ENCODE measurements at regions not wholly inside any gene's neighbourhood (a gene's known extent, or its start where the extent isn't known, plus 50 kb on each side); places are given as distances from the start of the nearest gene placed in this dataset.

DNA sequence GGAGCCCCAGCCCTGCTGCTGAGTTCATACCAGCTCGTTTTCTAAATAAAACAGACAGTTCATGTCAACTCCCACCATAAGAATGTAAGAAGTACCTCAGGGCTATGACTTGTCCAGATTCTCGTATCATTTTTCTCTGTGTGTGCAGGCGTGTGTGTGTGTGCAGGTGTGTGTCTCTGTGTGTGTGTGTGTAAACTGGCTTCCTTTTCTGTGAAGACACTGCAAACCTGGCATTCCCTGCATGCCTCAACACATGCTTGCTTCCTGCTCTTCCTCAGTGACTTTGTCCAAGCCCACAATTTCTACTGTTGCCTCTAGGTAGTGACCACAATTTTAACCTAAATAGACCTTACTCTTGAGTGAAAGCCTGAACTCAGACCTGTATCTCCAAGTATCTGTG lies 879.0 kb downstream of the SLC4A3 start:
- peaks cover 8% of the 10 kb centered on the region for H3K4me1 Mint-ChIP-seq

GRCh38 chr2:220509096-220509757 lies 881.8 kb downstream of the SLC4A3 start:
- no peak for DNase-seq (ENCODE audit: low read depth, low spot score)
- Mint-ChIP-seq H3K27ac (ENCODE audit: unreplicated experiment) (no peak overlapping the region), H3K4me1 (peaks cover 8% of the 10 kb centered on the region), H3K4me3 (no peak overlapping the region), H3K9me3 (no peaks in the 10 kb centered on the region), H3K36me3 (ENCODE audit: low read depth) (no peaks in the 10 kb centered on the region), H3K27me3 (ENCODE audit: low read depth) (peaks cover 4% of the 10 kb centered on the region)
- no peak for TF ChIP-seq CTCF (conservative IDR thresholded peaks at IDR 0.05)

More for the DNA sequence above, 879.0 kb downstream of the SLC4A3 start:
- TF ChIP-seq CTCF (conservative IDR thresholded peaks at IDR 0.05): no peak
- Mint-ChIP-seq H3K9me3 (peaks cover 4% of the 10 kb centered on the region), H3K27me3 (ENCODE audit: low read depth) (peaks cover 4% of the 10 kb centered on the region), H3K27ac (ENCODE audit: unreplicated experiment) (no peak overlapping the region), H3K4me3 (no peak overlapping the region), H3K36me3 (ENCODE audit: low read depth) (no peaks in the 10 kb centered on the region)
- DNase-seq (ENCODE audit: low read depth, low spot score): no peak

DNA sequence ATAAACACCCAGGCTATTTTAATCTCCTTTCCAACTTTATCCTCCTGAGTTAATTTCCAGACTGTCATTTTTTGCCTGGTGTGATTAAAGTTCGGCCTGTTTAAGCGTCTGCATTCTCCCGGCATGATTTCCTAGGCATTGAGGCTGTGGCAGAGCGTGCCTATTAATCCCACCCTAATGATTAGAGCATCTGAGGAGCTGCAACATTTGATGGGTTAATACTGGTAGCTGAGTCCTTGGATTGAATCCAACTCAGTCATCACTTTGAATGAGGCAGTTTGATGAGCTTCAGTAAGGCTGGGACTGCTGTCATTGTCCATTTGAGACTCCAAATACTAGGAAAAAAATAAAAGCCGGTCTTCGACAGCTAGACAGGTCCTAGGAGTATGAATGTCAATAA lies 882.5 kb downstream of the SLC4A3 start:
- Mint-ChIP-seq H3K27ac (ENCODE audit: unreplicated experiment) (no peak overlapping the region), H3K27me3 (ENCODE audit: low read depth) (peaks cover 2% of the 10 kb centered on the region), H3K4me3 (no peak overlapping the region), H3K4me1 (peaks cover 4% of the 10 kb centered on the region), H3K9me3 (no peaks in the 10 kb centered on the region), H3K36me3 (ENCODE audit: low read depth) (no peaks in the 10 kb centered on the region)
- TF ChIP-seq CTCF (conservative IDR thresholded peaks at IDR 0.05): no peak
- no peak for DNase-seq (ENCODE audit: low read depth, low spot score)

- Mint-ChIP-seq H3K4me3 (no peak overlapping the region), H3K9me3 (no peaks in the 10 kb centered on the region), H3K27ac (ENCODE audit: unreplicated experiment) (no peak overlapping the region), H3K36me3 (ENCODE audit: low read depth) (no peaks in the 10 kb centered on the region), H3K4me1 (no peaks in the 10 kb centered on the region), H3K27me3 (ENCODE audit: low read depth) (peaks cover 2% of the 10 kb centered on the region)
- DNase-seq (ENCODE audit: low read depth, low spot score): no peak
- TF ChIP-seq CTCF (conservative IDR thresholded peaks at IDR 0.05): no peak
These were observed 883.2 kb downstream of the SLC4A3 start for GRCh38 chr2:220510668-220511067.

GRCh38 chr2:220512419-220512818 lies 885.0 kb downstream of the SLC4A3 start:
- DNase-seq (ENCODE audit: low read depth, low spot score): no peak
- H3K27ac Mint-ChIP-seq (ENCODE audit: unreplicated experiment): no peak overlapping the region
- TF ChIP-seq CTCF (conservative IDR thresholded peaks at IDR 0.05): no peak
- peaks cover 2% of the 10 kb centered on the region for H3K27me3 Mint-ChIP-seq (ENCODE audit: low read depth)
- H3K9me3 Mint-ChIP-seq: no peaks in the 10 kb centered on the region
- H3K4me3 Mint-ChIP-seq: no peak overlapping the region
- no peaks in the 10 kb centered on the region for H3K36me3 Mint-ChIP-seq (ENCODE audit: low read depth)
- H3K4me1 Mint-ChIP-seq: no peaks in the 10 kb centered on the region
